C4-2B (cell line): ENCODE measurements at regions not wholly inside any gene's neighbourhood (a gene's known extent, or its start where the extent isn't known, plus 50 kb on each side); places are given as distances from the start of the nearest gene placed in this dataset.

Experiments
- H3K27ac ChIP-seq: fragments of 450-650 bp; 2 replicates; pipeline ENCODE4 v1.5.1; 2017
- CTCF ChIP-seq: fragments of 450-650 bp; conservative IDR thresholded peaks from 2 replicates; pipeline ENCODE4 v1.5.1; 2017; ENCODE audit warnings: mild to moderate bottlenecking
- ZFX ChIP-seq: fragments of 450-650 bp; IDR thresholded peaks from 2 replicates; pipeline ENCODE4 v1.6.1; 2017

- H3K27ac ChIP-seq = no peak overlapping the region
- TF ChIP-seq CTCF (no peak), ZFX (no peak)
These were observed 86.1 kb upstream of the MBL2 start for GRCh38 chr10:52858722-52859121.

GRCh38 chr10:52855546-52856325 lies 83.2 kb upstream of the MBL2 start:
- TF ChIP-seq CTCF (no peak), ZFX (no peak)
- H3K27ac ChIP-seq = no peak overlapping the region

GRCh38 chr10:52853704-52854103 lies 81.1 kb upstream of the MBL2 start:
- no peak overlapping the region for H3K27ac ChIP-seq
- TF ChIP-seq CTCF (no peak), ZFX (no peak)

GRCh38 chr10:52836816-52837215 lies 64.2 kb upstream of the MBL2 start:
- H3K27ac ChIP-seq = no peak overlapping the region
- TF ChIP-seq ZFX (no peak), CTCF (no peak)
